Muscle layer of duodenum (tissue), 2 donors: ENCODE measurements at regions not wholly inside any gene's neighbourhood (a gene's known extent, or its start where the extent isn't known, plus 50 kb on each side); places are given as distances from the start of the nearest gene placed in this dataset.

Experiments
- H3K27ac ChIP-seq: one replicate; pipeline ENCODE4 v1.7.0; 2013; ENCODE audit warnings: mild to moderate bottlenecking, low read length
- H3K27me3 ChIP-seq: one replicate; pipeline ENCODE4 v1.7.0; 2013; ENCODE audit warnings: low read depth, mild to moderate bottlenecking, control low read depth, low read length
- H3K36me3 ChIP-seq, 2 donors: one replicate each; pipeline ENCODE4 v1.7.0; 2013; ENCODE audit warnings: low read length in 2 of 2, control low read depth in 1 of 2, mild to moderate bottlenecking in 1 of 2; ENCODE audit not compliant: insufficient read depth in 2 of 2, control insufficient read depth in 1 of 2
- H3K4me1 ChIP-seq, 2 donors: one replicate each; pipeline ENCODE4 v1.7.0; 2013; ENCODE audit warnings: low read length in 2 of 2, mild to moderate bottlenecking in 2 of 2, control low read depth in 1 of 2, moderate library complexity in 1 of 2; ENCODE audit not compliant: insufficient read depth in 2 of 2, control insufficient read depth in 1 of 2
- H3K4me3 ChIP-seq, 2 donors: one replicate each; pipeline ENCODE4 v1.7.0; 2013; ENCODE audit warnings: low read length in 2 of 2, low read depth in 1 of 2, mild to moderate bottlenecking in 1 of 2
- H3K9me3 ChIP-seq, 2 donors: one replicate each; pipeline ENCODE4 v1.7.0; 2013; ENCODE audit warnings: low read length in 2 of 2, control low read depth in 1 of 2, mild to moderate bottlenecking in 1 of 2; ENCODE audit not compliant: control insufficient read depth in 1 of 2
- donor health status: healthy.

DNA sequence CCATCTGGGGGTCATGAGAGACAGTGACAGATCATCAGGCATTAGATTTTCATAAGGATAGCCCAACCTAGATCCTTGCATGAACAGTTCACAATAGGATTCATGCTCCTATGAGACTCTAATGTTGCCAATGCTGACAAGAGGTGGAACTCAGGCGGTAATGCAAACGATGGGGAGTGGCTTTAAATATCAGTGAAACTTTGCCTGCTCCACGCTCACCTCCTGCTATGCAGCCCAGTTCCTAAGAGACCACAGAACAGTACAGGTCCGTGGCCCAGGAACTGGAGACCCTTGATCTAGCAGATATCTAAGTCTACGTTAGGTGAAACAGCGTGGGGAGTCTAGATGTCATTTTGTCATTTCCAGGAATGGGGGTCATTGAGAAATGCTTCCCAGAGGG lies 165.7 kb downstream of the OR13H1 start:
- peaks cover 0 to 4% of the 10 kb centered on the region in 2 donors for H3K9me3 ChIP-seq
- no peak overlapping the region for H3K27ac ChIP-seq
- H3K27me3 ChIP-seq: no peaks in the 10 kb centered on the region
- no peaks in the 10 kb centered on the region for H3K4me1 ChIP-seq
- H3K36me3 ChIP-seq: no peaks in the 10 kb centered on the region
- no peak overlapping the region for H3K4me3 ChIP-seq

- H3K27ac ChIP-seq: no peak overlapping the region
- H3K4me3 ChIP-seq: no peak overlapping the region
- no peaks in the 10 kb centered on the region for H3K4me1 ChIP-seq
- peaks cover 0 to 4% of the 10 kb centered on the region in 2 donors for H3K9me3 ChIP-seq
- H3K27me3 ChIP-seq: no peaks in the 10 kb centered on the region
- no peaks in the 10 kb centered on the region for H3K36me3 ChIP-seq
Measured at GRCh38 chrX:131711478-131711867, 167.6 kb downstream of the OR13H1 start.

DNA sequence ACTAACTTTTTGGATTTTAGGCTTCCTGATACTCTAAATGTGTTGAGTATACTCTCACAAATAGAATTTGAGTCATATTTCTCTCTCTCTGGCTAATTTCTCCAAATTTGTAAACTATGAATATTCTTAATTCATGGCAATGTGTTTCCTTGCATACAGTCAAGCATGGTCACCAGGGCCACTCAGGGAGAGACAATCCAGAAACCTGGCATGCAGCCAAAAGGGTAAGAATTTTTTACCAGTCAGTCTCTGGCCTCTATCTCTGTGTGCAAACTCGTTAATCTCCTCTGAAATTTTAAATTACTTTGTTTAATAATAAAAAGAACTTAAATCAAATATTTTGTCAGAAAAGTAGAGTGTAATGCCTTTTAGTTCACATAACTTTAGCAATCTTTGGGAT lies 179.8 kb downstream of the OR13H1 start:
- Histone ChIP-seq H3K27ac (no peak overlapping the region), H3K4me1 (no peaks in the 10 kb centered on the region), H3K36me3 (no peaks in the 10 kb centered on the region), H3K27me3 (no peaks in the 10 kb centered on the region), H3K9me3 (peaks cover 0 to 2% of the 10 kb centered on the region in 2 donors), H3K4me3 (no peak overlapping the region)

GRCh38 chrX:131724292-131724691 lies 180.4 kb downstream of the OR13H1 start:
- no peaks in the 10 kb centered on the region for H3K36me3 ChIP-seq
- no peak overlapping the region for H3K27ac ChIP-seq
- no peaks in the 10 kb centered on the region for H3K4me1 ChIP-seq
- H3K4me3 ChIP-seq: no peak overlapping the region
- no peaks in the 10 kb centered on the region for H3K27me3 ChIP-seq
- peaks cover 0 to 2% of the 10 kb centered on the region in 2 donors for H3K9me3 ChIP-seq

- Histone ChIP-seq H3K27me3 (no peaks in the 10 kb centered on the region), H3K4me1 (no peaks in the 10 kb centered on the region), H3K4me3 (no peak overlapping the region), H3K27ac (no peak overlapping the region), H3K36me3 (no peaks in the 10 kb centered on the region), H3K9me3 (peaks cover 0 to 2% of the 10 kb centered on the region in 2 donors)
Measured at GRCh38 chrX:131725001-131725654, 181.3 kb downstream of the OR13H1 start.

GRCh38 chrX:131727778-131728177 lies 183.9 kb downstream of the OR13H1 start:
- H3K36me3 ChIP-seq: no peaks in the 10 kb centered on the region
- H3K27ac ChIP-seq: no peak overlapping the region
- no peaks in the 10 kb centered on the region for H3K27me3 ChIP-seq
- H3K4me1 ChIP-seq: no peaks in the 10 kb centered on the region
- peaks cover 0 to 2% of the 10 kb centered on the region in 2 donors for H3K9me3 ChIP-seq
- H3K4me3 ChIP-seq: no peak overlapping the region

- H3K36me3 ChIP-seq: no peaks in the 10 kb centered on the region
- H3K9me3 ChIP-seq: peaks cover 0 to 2% of the 10 kb centered on the region in 2 donors
- no peaks in the 10 kb centered on the region for H3K4me1 ChIP-seq
- no peak overlapping the region for H3K27ac ChIP-seq
- H3K4me3 ChIP-seq: no peak overlapping the region
- H3K27me3 ChIP-seq: no peaks in the 10 kb centered on the region
Measured at GRCh38 chrX:131728295-131729145, 184.6 kb downstream of the OR13H1 start.

DNA sequence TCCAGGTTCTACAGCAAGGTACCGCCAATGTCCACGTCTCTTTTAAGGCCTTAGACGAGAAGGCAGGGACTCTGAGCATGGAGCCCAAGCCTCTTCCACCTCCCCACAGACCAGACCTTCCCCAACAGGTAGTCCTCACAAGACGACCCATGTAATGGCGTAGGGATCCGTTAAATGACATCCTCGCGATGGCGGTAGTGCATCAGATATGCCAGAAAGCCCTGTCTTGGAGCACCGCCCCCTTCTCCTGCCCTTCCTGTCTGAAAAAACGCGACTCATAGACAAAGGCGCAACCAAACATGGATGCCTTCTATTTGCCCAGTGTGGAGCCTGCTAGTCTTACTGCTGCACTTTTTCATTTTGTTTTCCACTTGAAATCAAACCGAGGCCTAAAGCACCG lies 185.4 kb downstream of the OR13H1 start:
- H3K4me1 ChIP-seq: no peaks in the 10 kb centered on the region
- peaks cover 0 to 2% of the 10 kb centered on the region in 2 donors for H3K9me3 ChIP-seq
- H3K27ac ChIP-seq: no peak overlapping the region
- H3K27me3 ChIP-seq: no peaks in the 10 kb centered on the region
- no peaks in the 10 kb centered on the region for H3K36me3 ChIP-seq
- no peak overlapping the region for H3K4me3 ChIP-seq

GRCh38 chrX:131734621-131735020 lies 190.7 kb downstream of the OR13H1 start:
- no peaks in the 10 kb centered on the region for H3K36me3 ChIP-seq
- H3K27ac ChIP-seq: no peak overlapping the region
- no peaks in the 10 kb centered on the region for H3K4me1 ChIP-seq
- H3K9me3 ChIP-seq: peaks cover 0 to 3% of the 10 kb centered on the region in 2 donors
- no peaks in the 10 kb centered on the region for H3K27me3 ChIP-seq
- H3K4me3 ChIP-seq: no peak overlapping the region

- Histone ChIP-seq H3K27ac (no peak overlapping the region), H3K9me3 (peaks cover 0 to 3% of the 10 kb centered on the region in 2 donors), H3K4me1 (no peaks in the 10 kb centered on the region), H3K36me3 (no peaks in the 10 kb centered on the region), H3K4me3 (no peak overlapping the region), H3K27me3 (no peaks in the 10 kb centered on the region)
Measured at GRCh38 chrX:131735127-131735526, 191.3 kb downstream of the OR13H1 start.

GRCh38 chrX:131739823-131740222 lies 195.9 kb downstream of the OR13H1 start:
- no peak overlapping the region for H3K4me3 ChIP-seq
- no peaks in the 10 kb centered on the region for H3K27me3 ChIP-seq
- H3K9me3 ChIP-seq: peaks cover 0 to 6% of the 10 kb centered on the region in 2 donors
- no peaks in the 10 kb centered on the region for H3K4me1 ChIP-seq
- no peak overlapping the region for H3K27ac ChIP-seq
- H3K36me3 ChIP-seq: no peaks in the 10 kb centered on the region
